ENCODE measurements at regions not wholly inside any gene's neighbourhood (a gene's known extent, or its start where the extent isn't known, plus 50 kb on each side); places are given as distances from the start of the nearest gene placed in this dataset.

GRCh38 chr11:19392321-19392720, 151.6 kb upstream of the E2F8 start:
- ATAC-seq (ENCODE audit: low FRiP score in 2 of 2) = no peak
- H3K4me3 ChIP-seq = no peak overlapping the region
- H3K27ac ChIP-seq = no peak overlapping the region
- H3K36me3 ChIP-seq = no peaks in the 10 kb centered on the region
- no peak for DNase-seq
- WGBS, 2 donors = 78 to 83% methylated on average over 3 of the region's 3 CpGs
- no peaks in the 10 kb centered on the region for H3K9me3 ChIP-seq
- H3K27me3 ChIP-seq = no peaks in the 10 kb centered on the region
- H3K4me1 ChIP-seq = peaks cover 0 to 9% (median 3%) of the 10 kb centered on the region in 4 donors
- TF ChIP-seq POLR2A (IDR thresholded peaks at IDR 0.05) (no peak), EP300 (IDR thresholded peaks at IDR 0.05) (no peak), POLR2AphosphoS5 (IDR thresholded peaks at IDR 0.05) (no peak), CTCF (IDR thresholded peaks at IDR 0.05) (no peak)

- Histone ChIP-seq H3K9me3 (no peaks in the 10 kb centered on the region), H3K4me3 (no peak overlapping the region), H3K4me1 (peaks cover 0 to 9% (median 3%) of the 10 kb centered on the region in 4 donors), H3K27ac (no peak overlapping the region), H3K36me3 (no peaks in the 10 kb centered on the region), H3K27me3 (no peaks in the 10 kb centered on the region)
- WGBS, 2 donors = 76 to 81% methylated on average over 2 of the region's 2 CpGs
- no peak for DNase-seq
- no peak for ATAC-seq (ENCODE audit: low FRiP score in 2 of 2)
- TF ChIP-seq EP300 (IDR thresholded peaks at IDR 0.05) (no peak), CTCF (IDR thresholded peaks at IDR 0.05) (no peak), POLR2A (IDR thresholded peaks at IDR 0.05) (no peak), POLR2AphosphoS5 (IDR thresholded peaks at IDR 0.05) (no peak)
Measured at GRCh38 chr11:19391652-19392051, 150.9 kb upstream of the E2F8 start.

GRCh38 chr11:19391026-19391425, 150.3 kb upstream of the E2F8 start:
- no peaks in the 10 kb centered on the region for H3K9me3 ChIP-seq
- DNase-seq (no peak), ATAC-seq (ENCODE audit: low FRiP score in 2 of 2) (no peak)
- H3K4me1 ChIP-seq = peaks cover 0 to 9% (median 3%) of the 10 kb centered on the region in 4 donors
- no peak for TF ChIP-seq CTCF (IDR thresholded peaks at IDR 0.05)
- no peak for TF ChIP-seq POLR2A (IDR thresholded peaks at IDR 0.05)
- no peak for TF ChIP-seq EP300 (IDR thresholded peaks at IDR 0.05)
- TF ChIP-seq POLR2AphosphoS5 (IDR thresholded peaks at IDR 0.05) = no peak
- WGBS, 2 donors = 63 to 65% methylated on average over 3 of the region's 3 CpGs
- H3K27me3 ChIP-seq = no peaks in the 10 kb centered on the region
- H3K4me3 ChIP-seq = no peak overlapping the region
- peak overlapping the region in 2 of 4 donors; percentile 35 to 57 for H3K27ac ChIP-seq
- H3K36me3 ChIP-seq = no peaks in the 10 kb centered on the region

GRCh38 chr11:19389787-19390303, 149.1 kb upstream of the E2F8 start:
- peaks cover 0 to 9% (median 3%) of the 10 kb centered on the region in 4 donors for H3K4me1 ChIP-seq
- DNase-seq (peak in 1 of 2 donors; percentile 35), ATAC-seq (ENCODE audit: low FRiP score in 2 of 2) (peak; percentile 55)
- H3K27me3 ChIP-seq = no peaks in the 10 kb centered on the region
- no peaks in the 10 kb centered on the region for H3K36me3 ChIP-seq
- H3K27ac ChIP-seq = peak overlapping the region in 3 of 4 donors; percentile 10 to 38 (median 30)
- TF ChIP-seq POLR2AphosphoS5 (IDR thresholded peaks at IDR 0.05) = peak; percentile 61 to 74
- peak in 2 of 4 donors; percentile 20 to 21 for TF ChIP-seq EP300 (IDR thresholded peaks at IDR 0.05)
- TF ChIP-seq POLR2A (IDR thresholded peaks at IDR 0.05) = no peak
- TF ChIP-seq CTCF (IDR thresholded peaks at IDR 0.05) = no peak
- WGBS, 2 donors = 56 to 62% methylated on average over 3 of the region's 3 CpGs
- no peaks in the 10 kb centered on the region for H3K9me3 ChIP-seq
- H3K4me3 ChIP-seq = no peak overlapping the region

- ATAC-seq (ENCODE audit: low FRiP score in 2 of 2) (no peak), DNase-seq (no peak)
- no peak overlapping the region for H3K4me3 ChIP-seq
- WGBS, 2 donors = 68 to 76% methylated on average over 16 of the region's 16 CpGs
- no peaks in the 10 kb centered on the region for H3K27me3 ChIP-seq
- H3K36me3 ChIP-seq = no peaks in the 10 kb centered on the region
- no peaks in the 10 kb centered on the region for H3K9me3 ChIP-seq
- H3K27ac ChIP-seq = no peak overlapping the region
- TF ChIP-seq EP300 (IDR thresholded peaks at IDR 0.05) = no peak
- peaks cover 0 to 3% (median 0%) of the 10 kb centered on the region in 4 donors for H3K4me1 ChIP-seq
Measured at GRCh38 chr11:19382131-19382611, 141.4 kb upstream of the E2F8 start.

All from upper lobe of left lung (tissue), 6 donors.